Medulla oblongata (tissue), 1 donor: ENCODE measurements at regions not wholly inside any gene's neighbourhood (a gene's known extent, or its start where the extent isn't known, plus 50 kb on each side); places are given as distances from the start of the nearest gene placed in this dataset.

Source experiments
- DNase-seq: peaks from one replicate; pipeline ENCODE4 v3.0.0-alpha.2; 2015; ENCODE audit errors: extremely low spot score

GRCh38 chr2:120916446-120916845 lies 180.8 kb downstream of the GLI2 start:
- no peak for DNase-seq

DNA sequence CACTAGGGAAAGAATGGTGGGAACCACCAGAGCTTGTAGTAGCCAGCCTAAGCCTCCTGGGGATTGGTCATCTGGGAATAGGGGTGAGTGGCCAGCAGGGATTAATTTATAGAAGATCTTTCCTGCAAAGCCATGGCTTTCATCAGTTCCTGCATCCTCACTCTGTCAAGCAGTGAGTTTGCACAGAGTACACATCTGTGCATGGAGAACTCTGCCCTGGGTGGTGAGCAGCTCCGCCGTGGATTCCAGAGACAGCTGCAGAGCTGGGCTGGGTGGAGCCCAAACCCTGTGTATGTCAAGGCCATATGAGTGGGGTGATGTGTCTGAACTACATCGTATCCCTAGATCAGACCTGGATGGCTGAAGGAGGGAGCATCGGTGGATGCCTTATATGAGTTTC lies 182.2 kb downstream of the GLI2 start:
- no peak for DNase-seq

GRCh38 chr2:120919216-120919615 lies 183.5 kb downstream of the GLI2 start:
- DNase-seq = no peak

- peak; percentile 26 for DNase-seq
Measured at GRCh38 chr2:120919771-120920453, 184.2 kb downstream of the GLI2 start.

DNA sequence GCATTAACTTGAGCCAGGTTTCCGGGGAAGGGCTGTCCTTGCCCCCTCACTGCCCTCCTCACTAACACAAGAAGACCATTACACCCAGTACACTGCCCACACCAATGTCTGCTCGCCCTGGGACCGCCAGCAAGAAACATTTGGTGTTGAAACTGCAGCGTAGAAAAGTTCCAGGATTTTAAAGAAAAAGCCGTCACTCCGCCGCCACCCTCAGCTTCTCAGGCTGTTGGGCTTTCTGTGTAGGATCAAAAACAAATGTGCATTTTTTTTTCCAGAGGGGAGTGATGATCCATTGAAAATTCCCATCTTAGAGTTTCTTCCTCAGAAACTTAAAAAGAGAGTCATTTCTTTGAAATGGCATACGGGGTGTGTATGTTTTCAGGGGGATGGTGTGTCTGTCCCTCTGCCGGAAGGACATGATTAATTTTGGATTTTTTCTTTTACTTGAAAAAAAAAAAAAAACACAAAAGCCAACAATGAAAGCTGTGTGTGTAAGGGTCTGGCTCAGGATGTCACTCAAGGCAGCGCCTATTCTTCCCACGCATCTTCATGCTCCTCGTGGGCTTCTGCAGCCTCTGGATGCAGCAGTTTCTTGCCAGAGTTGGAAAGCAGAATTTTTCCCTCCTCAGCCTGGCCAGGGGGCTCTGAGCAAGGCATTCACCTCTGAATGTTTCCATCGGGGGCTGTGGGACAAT lies 184.9 kb downstream of the GLI2 start:
- no peak for DNase-seq

DNA sequence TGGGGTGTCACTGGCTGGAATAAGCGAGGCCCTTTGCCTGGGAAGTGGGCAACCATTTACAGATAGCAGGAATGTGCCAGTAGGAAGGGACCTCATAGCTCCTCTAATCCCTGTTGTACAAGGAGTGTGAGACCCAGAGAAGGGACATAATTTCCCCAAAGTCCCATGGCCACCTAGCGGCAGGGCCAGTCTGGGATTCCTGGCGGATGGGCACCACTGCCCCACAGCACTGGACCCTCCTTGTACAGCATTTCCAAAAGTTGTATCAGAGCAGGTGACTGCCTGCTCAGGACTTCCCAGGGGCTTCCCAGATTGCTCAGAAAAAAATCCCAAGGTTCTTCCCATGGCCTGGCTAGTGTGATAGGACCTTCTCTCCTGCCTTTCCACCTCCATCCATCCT lies 185.8 kb downstream of the GLI2 start:
- DNase-seq = no peak

DNA sequence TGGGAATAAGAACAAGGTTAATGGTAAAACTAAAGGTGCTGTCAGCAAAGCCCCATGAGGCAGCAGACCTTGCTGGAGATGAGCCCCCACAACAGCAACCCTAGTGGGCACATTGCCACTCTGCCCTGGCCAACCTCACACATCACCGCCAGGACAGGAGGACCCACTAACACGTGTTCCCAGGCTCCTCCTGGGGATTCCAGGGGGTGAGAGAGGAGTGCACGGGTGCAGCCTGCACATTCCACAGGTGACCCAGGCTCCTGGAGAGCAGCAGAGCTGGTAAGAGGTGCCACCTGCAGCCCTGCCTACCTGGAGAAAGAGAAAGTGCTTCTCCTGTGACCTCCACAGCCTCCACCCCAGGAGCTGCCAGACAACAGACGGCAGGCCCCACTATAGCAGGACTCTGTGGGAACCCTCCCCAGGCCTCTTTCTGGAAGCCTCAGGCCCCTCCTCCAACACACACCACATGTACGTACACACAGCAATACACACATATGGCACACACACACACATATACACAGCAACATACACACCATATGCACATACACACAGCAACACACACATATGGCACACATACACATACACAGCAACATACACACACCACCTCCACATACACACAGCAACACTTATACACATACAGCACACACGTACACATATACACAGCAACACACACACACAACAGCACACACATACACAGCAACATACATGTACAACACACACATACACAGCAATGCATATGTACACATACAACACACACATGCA lies 187.1 kb downstream of the GLI2 start:
- DNase-seq = no peak

DNA sequence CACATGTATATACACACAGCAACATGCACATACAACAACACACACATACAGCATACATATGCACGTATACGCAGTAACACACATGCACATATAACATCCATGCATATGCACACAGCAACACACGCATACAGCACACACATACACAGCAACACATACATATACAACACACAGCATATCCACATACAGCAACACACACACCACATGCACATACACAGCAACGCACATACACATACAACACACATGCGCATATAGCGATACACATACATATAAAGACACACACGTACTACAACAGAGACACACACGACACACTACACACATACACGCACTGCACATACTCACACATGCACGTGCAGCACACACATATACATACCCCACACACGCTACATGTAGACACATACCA lies 187.8 kb downstream of the GLI2 start:
- no peak for DNase-seq

GRCh38 chr2:120924924-120925323 lies 189.3 kb downstream of the GLI2 start:
- no peak for DNase-seq

DNA sequence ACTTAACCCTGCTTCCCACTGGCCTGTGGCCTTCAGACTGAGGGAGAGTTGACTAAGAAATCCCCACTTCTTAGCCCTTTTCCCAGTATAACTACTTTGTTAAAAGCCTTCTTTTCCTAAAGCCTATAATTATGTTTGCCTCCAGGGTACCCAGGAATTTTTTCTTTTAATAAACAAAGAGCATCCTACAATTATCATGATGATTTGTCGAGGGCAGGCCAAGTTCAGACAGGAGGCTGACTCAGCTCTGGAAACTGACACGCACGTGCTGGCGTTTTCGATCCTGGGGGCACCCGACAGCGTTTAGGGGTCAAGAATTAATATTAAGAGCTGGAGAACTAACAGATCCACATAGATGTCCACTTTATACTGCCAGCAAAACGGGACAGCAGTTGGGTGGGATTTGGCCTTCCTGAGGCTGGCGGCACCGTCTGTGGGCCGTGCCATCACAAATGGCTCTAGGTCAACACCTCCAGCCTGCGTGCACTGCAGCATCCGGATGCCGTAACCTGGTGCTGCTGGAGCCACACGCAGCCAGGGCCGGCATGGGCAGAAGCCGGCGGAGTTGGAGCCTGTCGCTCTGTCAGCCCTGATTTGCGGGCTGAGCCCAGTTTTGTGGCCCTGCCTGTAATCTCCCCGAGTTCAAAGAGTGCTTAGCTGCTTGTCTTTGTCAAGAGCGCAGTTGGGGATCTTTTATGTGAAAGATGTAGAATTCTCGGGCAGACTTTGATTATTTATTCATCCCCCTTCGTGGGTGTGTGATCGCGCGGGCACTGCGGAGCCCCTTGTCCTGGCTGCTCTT lies 191.0 kb downstream of the GLI2 start:
- no peak for DNase-seq

DNA sequence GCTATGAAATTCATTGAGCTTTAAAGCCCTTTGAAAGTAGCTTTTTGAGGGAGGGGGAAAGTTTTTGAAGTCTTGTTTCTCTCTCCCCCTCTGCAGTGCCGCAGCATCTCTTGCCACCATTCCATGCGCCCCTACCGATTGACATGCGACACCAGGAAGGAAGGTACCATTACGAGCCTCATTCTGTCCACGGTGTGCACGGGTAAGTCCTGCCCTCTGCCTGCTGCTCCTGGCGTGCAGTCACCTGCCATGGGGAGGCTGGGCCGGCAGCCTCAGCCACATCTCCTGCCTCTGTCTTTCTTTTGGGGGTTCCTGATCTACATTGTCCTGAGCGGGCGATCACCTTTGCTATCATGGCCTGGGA lies 191.6 kb downstream of the GLI2 start:
- no peak for DNase-seq

DNA sequence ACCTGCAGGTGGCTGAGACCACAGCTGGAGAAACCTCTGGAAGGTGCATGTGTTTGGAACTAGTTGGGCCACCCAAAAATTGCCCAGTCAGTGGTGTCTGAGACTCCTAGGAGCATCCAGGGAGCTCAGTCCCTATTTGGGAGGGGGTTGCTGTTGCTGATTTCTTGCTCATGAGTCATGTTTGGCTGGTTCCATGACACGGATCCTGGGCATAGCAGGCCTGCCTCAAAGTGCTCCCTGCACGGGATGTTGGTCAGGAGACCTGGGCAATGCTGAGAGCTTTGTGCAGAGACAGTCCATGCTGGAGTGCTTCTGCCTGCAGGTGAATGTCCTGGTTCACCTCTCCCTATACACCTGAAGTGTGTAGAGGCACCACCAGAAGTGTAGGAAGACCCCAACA lies 194.2 kb downstream of the GLI2 start:
- DNase-seq = no peak

- DNase-seq = no peak
Measured at GRCh38 chr2:120930236-120930635, 194.6 kb downstream of the GLI2 start.

DNA sequence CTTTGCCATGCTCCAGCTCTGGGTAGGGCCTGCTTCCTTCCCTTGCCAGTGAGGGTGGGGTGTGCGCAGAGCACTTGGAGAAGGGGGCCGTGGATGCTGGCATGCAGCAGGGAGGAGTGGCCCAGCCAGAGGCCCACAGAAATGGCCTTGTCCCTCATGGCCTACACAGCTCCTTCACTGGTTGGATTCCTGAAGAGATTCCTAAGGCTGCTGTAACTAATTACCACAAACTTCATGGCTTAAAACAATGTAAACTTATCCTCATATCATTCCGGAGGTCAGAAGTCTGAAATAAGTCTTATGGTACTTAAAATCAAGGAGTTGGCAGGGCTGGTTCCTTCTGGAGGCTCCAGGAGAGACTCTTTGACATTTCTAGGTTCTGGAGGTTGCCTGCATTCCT lies 195.2 kb downstream of the GLI2 start:
- no peak for DNase-seq

DNA sequence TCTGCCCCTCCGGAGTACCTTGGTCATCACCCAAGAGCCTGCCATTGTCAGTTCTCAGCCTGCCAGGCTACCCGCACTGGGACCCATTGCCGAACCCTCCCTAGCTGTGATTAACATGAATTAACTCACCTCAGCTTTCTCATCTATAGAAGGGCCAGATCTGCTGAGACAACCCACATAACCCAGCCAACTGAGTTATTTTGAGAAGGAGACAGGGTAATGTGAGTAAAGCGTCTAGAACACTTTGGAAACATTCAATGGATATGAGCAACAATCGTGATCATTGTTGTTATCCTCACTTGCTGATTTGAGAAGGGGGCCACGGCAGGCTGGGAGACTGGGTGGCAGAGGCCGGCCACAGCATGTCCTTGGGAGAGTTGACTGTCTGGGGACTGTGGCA lies 196.8 kb downstream of the GLI2 start:
- no peak for DNase-seq

GRCh38 chr2:120932881-120933280 lies 197.2 kb downstream of the GLI2 start:
- no peak for DNase-seq

- DNase-seq = no peak
Measured at GRCh38 chr2:120933693-120934573, 198.3 kb downstream of the GLI2 start.

DNA sequence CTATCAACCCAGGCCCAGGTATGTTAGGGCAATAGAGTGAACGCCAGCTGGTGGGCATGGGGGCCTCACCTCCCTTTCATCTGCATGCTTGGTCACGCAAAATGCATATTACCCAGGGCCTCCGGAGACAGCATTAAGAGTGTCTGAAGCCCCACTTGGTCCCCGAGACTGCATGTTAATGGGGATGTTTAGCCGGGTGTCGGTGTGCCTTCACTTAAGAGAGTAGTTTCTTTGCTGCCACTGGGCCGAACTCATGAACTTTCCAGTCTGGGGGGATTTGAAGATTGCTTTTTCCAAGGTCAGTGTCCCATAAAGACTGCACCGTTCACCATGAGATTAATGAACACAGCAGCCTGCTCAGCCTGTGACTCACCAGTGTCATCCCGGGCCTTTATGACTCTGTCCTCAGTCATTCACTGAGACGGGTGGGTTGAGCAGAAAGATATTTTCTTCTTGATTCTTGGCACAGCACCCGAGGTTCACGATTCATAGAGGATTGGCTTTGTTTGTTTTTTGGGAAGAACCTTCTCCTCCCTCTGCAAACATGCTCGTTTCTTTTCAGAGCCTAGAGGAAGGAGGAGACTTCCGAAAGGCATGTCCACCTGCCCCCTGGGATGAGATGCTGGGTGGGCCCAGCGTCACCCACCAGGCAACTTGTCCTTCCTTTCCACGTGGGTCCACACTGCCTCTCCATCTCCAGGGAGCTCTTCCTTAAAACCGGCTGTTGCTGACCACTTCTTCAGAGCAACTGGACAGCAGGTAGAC lies 199.1 kb downstream of the GLI2 start:
- no peak for DNase-seq

GRCh38 chr2:120935339-120936313 lies 200.0 kb downstream of the GLI2 start:
- no peak for DNase-seq
